PC-3 (cell line): ENCODE measurements at regions not wholly inside any gene's neighbourhood (a gene's known extent, or its start where the extent isn't known, plus 50 kb on each side); places are given as distances from the start of the nearest gene placed in this dataset.

ENCODE experiments used
- ATAC-seq: fragments of 200-7000 bp; cut with Tn5 transposase; 2 replicates; pipeline ENCODE4 v1.9.1; 2020; ENCODE audit warnings: mild to moderate bottlenecking, moderate library complexity
- BruUV-seq: library from RNA; stranded (reverse); fragments of 400-500 nt; replicated peaks from 2 replicates; lab custom pipeline; 2021; lab: Mats Ljungman, UMichigan
- CTCF ChIA-PET: fragments of 300-600 bp; sonication (Branson Sonifier 250); formaldehyde crosslinking; loops from one replicate; lab custom pipeline; 2022; ENCODE audit warnings: antibody characterized with exemption; lab: Charles Lee
- POLR2A ChIA-PET: fragments of 300-600 bp; sonication (Branson Sonifier 250); formaldehyde crosslinking; loops from one replicate; lab custom pipeline; 2022; ENCODE audit warnings: antibody characterized with exemption; ENCODE audit not compliant: unreplicated experiment; lab: Charles Lee
- DNase-seq: peaks from one replicate; pipeline ENCODE4 v3.0.0-alpha.2; 2015
- H2AFZ ChIP-seq: fragments of 300-600 bp; sonication (generic); 2 replicates; pipeline ENCODE4 v1.6.0; 2016; ENCODE audit warnings: antibody characterized with exemption, low read length
- H3F3A ChIP-seq: fragments of 300-600 bp; sonication (generic); one replicate; pipeline ENCODE4 v1.6.0; 2017; ENCODE audit warnings: antibody characterized with exemption, low read length, control low read depth, mild to moderate bottlenecking; ENCODE audit not compliant: unreplicated experiment
- H3K27ac ChIP-seq: fragments of 300-600 bp; sonication (generic); 2 replicates; pipeline ENCODE4 v1.5.1; 2016; ENCODE audit warnings: mild to moderate bottlenecking, low read length
- H3K27me3 ChIP-seq: fragments of 300-600 bp; sonication (generic); 2 replicates; pipeline ENCODE4 v1.6.1; 2016; ENCODE audit warnings: low read length, mixed read lengths
- H3K36me3 ChIP-seq: fragments of 300-600 bp; sonication (generic); 2 replicates; pipeline ENCODE4 v1.6.1; 2016; ENCODE audit warnings: low read depth, mixed run types, low read length, mixed read lengths
- H3K4me1 ChIP-seq: fragments of 300-600 bp; sonication (generic); 2 replicates; pipeline ENCODE4 v1.5.1; 2016; ENCODE audit warnings: low read length; ENCODE audit not compliant: insufficient read depth
- H3K4me2 ChIP-seq: fragments of 300-600 bp; sonication (generic); 2 replicates; pipeline ENCODE4 v1.6.0; 2016; ENCODE audit warnings: low read length
- H3K4me3 ChIP-seq: fragments of 300-600 bp; sonication (generic); 2 replicates; pipeline ENCODE4 v1.5.1; 2016; ENCODE audit warnings: mild to moderate bottlenecking, low read length, mixed read lengths
- H3K79me2 ChIP-seq: fragments of 300-600 bp; sonication (generic); 2 replicates; pipeline ENCODE4 v1.6.1; 2017; ENCODE audit warnings: low read length, mixed read lengths
- H3K9ac ChIP-seq: fragments of 300-600 bp; sonication (generic); 2 replicates; pipeline ENCODE4 v1.6.0; 2016; ENCODE audit warnings: mild to moderate bottlenecking, low read length
- H3K9me2 ChIP-seq: fragments of 300-600 bp; sonication (generic); replicated peaks from 2 replicates; pipeline ENCODE4 v1.6.1; 2016; ENCODE audit warnings: mixed run types, low read length, mixed read lengths
- H3K9me3 ChIP-seq: fragments of 300-600 bp; sonication (generic); 2 replicates; pipeline ENCODE4 v1.6.1; 2016; ENCODE audit warnings: low read length, mixed read lengths
- H4K20me1 ChIP-seq: fragments of 300-600 bp; sonication (generic); 2 replicates; pipeline ENCODE4 v1.6.1; 2016; ENCODE audit warnings: low read length, mixed read lengths
- CTCF ChIP-seq: fragments of 300-600 bp; sonication (generic); conservative IDR thresholded peaks from 2 replicates; pipeline ENCODE4 v1.5.1; 2017; ENCODE audit warnings: antibody characterized with exemption, low read depth, mild to moderate bottlenecking, low read length
- EZH2 ChIP-seq: fragments of 300-600 bp; sonication (generic); IDR thresholded peaks from one replicate; pipeline ENCODE4 v1.6.1; 2017; ENCODE audit warnings: antibody characterized with exemption, mild to moderate bottlenecking, low read length; ENCODE audit not compliant: unreplicated experiment
- EZH2phosphoT487 ChIP-seq: fragments of 300-600 bp; sonication (generic); IDR thresholded peaks from 2 replicates; pipeline ENCODE4 v1.6.1; 2018; ENCODE audit warnings: mild to moderate bottlenecking, antibody characterized with exemption, low read length, borderline replicate concordance
- intact Hi-C: fragments of 100-400 bp; cut with micrococcal nuclease; formaldehyde crosslinking; loops from 2 replicates; pipeline ENCODE4 v1.9.0; 2023

- H3K4me3 ChIP-seq, result no peak overlapping the region
- intact Hi-C loops, result no loop called here
- no peaks in the 10 kb centered on the region for H3K27me3 ChIP-seq
- H4K20me1 ChIP-seq, result no peaks in the 10 kb centered on the region
- BruUV-seq, result no TSS peak
- no peaks in the 10 kb centered on the region for H3K9me3 ChIP-seq
- no peak overlapping the region for H3K9ac ChIP-seq
- CTCF ChIA-PET, result no interaction called here
- H3K36me3 ChIP-seq, result no peaks in the 10 kb centered on the region
- no peak overlapping the region for H2AFZ ChIP-seq
- ATAC-seq (no peak), DNase-seq (no peak)
- H3K27ac ChIP-seq, result no peak overlapping the region
- no peak for TF ChIP-seq EZH2
- no peak for TF ChIP-seq CTCF
- TF ChIP-seq EZH2phosphoT487, result no peak
- no peaks in the 10 kb centered on the region for H3K9me2 ChIP-seq
- no peaks in the 10 kb centered on the region for H3F3A ChIP-seq
- POLR2A ChIA-PET, result no interaction called here
- H3K4me1 ChIP-seq, result no peaks in the 10 kb centered on the region
- H3K4me2 ChIP-seq, result no peak overlapping the region
- H3K79me2 ChIP-seq, result no peaks in the 10 kb centered on the region
Measured at GRCh38 chr5:135097390-135097789, 63.4 kb upstream of the PITX1 start.

- no peak overlapping the region for H3K27ac ChIP-seq
- no peaks in the 10 kb centered on the region for H3K79me2 ChIP-seq
- no TSS peak for BruUV-seq
- ChIA-PET CTCF (no interaction called here), POLR2A (no interaction called here)
- H3K27me3 ChIP-seq, result no peaks in the 10 kb centered on the region
- H3K9ac ChIP-seq, result no peak overlapping the region
- no peak overlapping the region for H2AFZ ChIP-seq
- no peaks in the 10 kb centered on the region for H3K9me2 ChIP-seq
- no peaks in the 10 kb centered on the region for H3K36me3 ChIP-seq
- H3K4me1 ChIP-seq, result no peaks in the 10 kb centered on the region
- DNase-seq (no peak), ATAC-seq (no peak)
- no peaks in the 10 kb centered on the region for H3K9me3 ChIP-seq
- intact Hi-C loops, result no loop called here
- H4K20me1 ChIP-seq, result no peaks in the 10 kb centered on the region
- H3F3A ChIP-seq, result no peaks in the 10 kb centered on the region
- no peak overlapping the region for H3K4me2 ChIP-seq
- no peak for TF ChIP-seq CTCF
- no peak for TF ChIP-seq EZH2
- TF ChIP-seq EZH2phosphoT487, result no peak
- no peak overlapping the region for H3K4me3 ChIP-seq
Measured at GRCh38 chr5:135095871-135096270, 61.8 kb upstream of the PITX1 start.

DNA sequence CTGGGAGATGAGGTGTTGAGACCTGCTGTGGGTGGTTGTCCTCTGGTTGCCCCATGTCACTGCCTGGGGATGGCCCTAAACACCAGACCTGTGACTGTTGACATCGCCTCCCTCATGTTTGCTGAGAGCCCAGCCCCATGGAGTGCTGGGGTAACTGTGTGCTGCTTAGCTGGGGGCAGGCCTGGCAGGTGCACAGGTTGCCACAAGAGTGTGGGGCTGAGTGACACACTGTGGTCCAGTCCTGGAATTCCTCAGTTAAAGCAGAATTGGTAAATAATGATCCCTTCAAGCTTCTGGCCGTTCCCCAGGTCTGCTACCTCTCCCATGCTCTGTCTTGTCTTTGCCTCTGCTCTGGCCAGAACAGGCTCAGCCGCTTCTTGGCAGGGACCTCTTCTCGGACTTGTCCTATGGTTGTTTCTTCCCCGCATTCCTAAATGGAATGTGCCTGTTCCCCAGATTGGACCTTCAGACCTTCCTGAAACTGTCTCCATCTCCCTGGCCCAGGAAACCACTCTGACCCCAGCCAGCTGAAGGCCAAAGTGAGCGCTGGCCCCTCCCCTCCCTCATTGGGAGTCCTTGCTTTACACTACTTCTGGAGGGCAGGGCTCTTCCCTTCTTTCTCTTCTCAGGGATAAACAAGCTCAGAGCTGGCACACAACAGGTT lies 61.2 kb upstream of the PITX1 start:
- no peaks in the 10 kb centered on the region for H3K9me2 ChIP-seq
- H3K9ac ChIP-seq, result no peak overlapping the region
- no peak overlapping the region for H3K27ac ChIP-seq
- POLR2A ChIA-PET, result no interaction called here
- no peaks in the 10 kb centered on the region for H3K9me3 ChIP-seq
- intact Hi-C loops, result no loop called here
- no peaks in the 10 kb centered on the region for H4K20me1 ChIP-seq
- CTCF ChIA-PET, result no interaction called here
- no peaks in the 10 kb centered on the region for H3K27me3 ChIP-seq
- no peaks in the 10 kb centered on the region for H3K79me2 ChIP-seq
- no TSS peak for BruUV-seq
- ATAC-seq (peak; percentile 20; the same call in 1 of the 2 replicates), DNase-seq (no peak)
- TF ChIP-seq EZH2phosphoT487 (no peak), CTCF (no peak), EZH2 (no peak)
- no peak overlapping the region for H2AFZ ChIP-seq
- H3K36me3 ChIP-seq, result no peaks in the 10 kb centered on the region
- no peak overlapping the region for H3K4me3 ChIP-seq
- no peaks in the 10 kb centered on the region for H3K4me1 ChIP-seq
- no peaks in the 10 kb centered on the region for H3F3A ChIP-seq
- H3K4me2 ChIP-seq, result no peak overlapping the region
